Osteoblast (primary cell): ENCODE measurements at regions not wholly inside any gene's neighbourhood (a gene's known extent, or its start where the extent isn't known, plus 50 kb on each side); places are given as distances from the start of the nearest gene placed in this dataset.
A peak's percentile ranks its signal among the peaks of the same experiment; 100 is the strongest.

Source experiments
- DNase-seq: peaks from one replicate; pipeline ENCODE4 v3.0.0; 2011; ENCODE audit warnings: low spot score, mixed read lengths; ENCODE audit not compliant: insufficient read length; ENCODE audit errors: missing footprints
- H2AFZ ChIP-seq: 2 replicates; pipeline ENCODE4 v1.6.0; 2011; ENCODE audit warnings: mild to moderate bottlenecking, low read length
- H3K27ac ChIP-seq: 2 replicates; pipeline ENCODE4 v1.5.1; 2011; ENCODE audit warnings: mild to moderate bottlenecking, low read depth, low read length, moderate library complexity
- H3K27me3 ChIP-seq: 2 replicates; pipeline ENCODE4 v1.6.0; 2012; ENCODE audit warnings: mild to moderate bottlenecking, control low read depth, inconsistent platforms, low read length, moderate library complexity; ENCODE audit not compliant: insufficient read depth
- H3K36me3 ChIP-seq: 2 replicates; pipeline ENCODE4 v1.5.1; 2011; ENCODE audit warnings: mild to moderate bottlenecking, low read length, control low read depth, moderate library complexity; ENCODE audit not compliant: insufficient read depth
- H3K4me1 ChIP-seq: 2 replicates; pipeline ENCODE4 v1.5.1; 2011; ENCODE audit warnings: mild to moderate bottlenecking, low read length, control low read depth, moderate library complexity; ENCODE audit not compliant: insufficient read depth
- H3K4me2 ChIP-seq: 2 replicates; pipeline ENCODE4 v1.6.0; 2011; ENCODE audit warnings: mild to moderate bottlenecking, low read length; ENCODE audit not compliant: insufficient read depth
- H3K4me3 ChIP-seq: fragments of 200-600 bp; sonication (generic); 3 replicates; pipeline ENCODE4 v1.5.1; 2012; ENCODE audit warnings: mild to moderate bottlenecking, low read length, inconsistent platforms; ENCODE audit not compliant: insufficient read depth
- H3K79me2 ChIP-seq: 2 replicates; pipeline ENCODE4 v1.6.0; 2012; ENCODE audit warnings: mild to moderate bottlenecking, low read length, control low read depth, inconsistent platforms; ENCODE audit not compliant: insufficient read depth
- H3K9me3 ChIP-seq: 2 replicates; pipeline ENCODE4 v1.5.1; 2011; ENCODE audit warnings: low read depth, low read length, control low read depth
- H4K20me1 ChIP-seq: 2 replicates; pipeline ENCODE4 v1.6.0; 2012; ENCODE audit warnings: mild to moderate bottlenecking, low read length, control low read depth; ENCODE audit not compliant: insufficient read depth
- CTCF ChIP-seq: IDR thresholded peaks from 2 replicates; pipeline ENCODE4 v1.5.1; 2011; ENCODE audit warnings: mild to moderate bottlenecking, low read depth, low read length, moderate library complexity; ENCODE audit errors: extremely low read depth

DNA sequence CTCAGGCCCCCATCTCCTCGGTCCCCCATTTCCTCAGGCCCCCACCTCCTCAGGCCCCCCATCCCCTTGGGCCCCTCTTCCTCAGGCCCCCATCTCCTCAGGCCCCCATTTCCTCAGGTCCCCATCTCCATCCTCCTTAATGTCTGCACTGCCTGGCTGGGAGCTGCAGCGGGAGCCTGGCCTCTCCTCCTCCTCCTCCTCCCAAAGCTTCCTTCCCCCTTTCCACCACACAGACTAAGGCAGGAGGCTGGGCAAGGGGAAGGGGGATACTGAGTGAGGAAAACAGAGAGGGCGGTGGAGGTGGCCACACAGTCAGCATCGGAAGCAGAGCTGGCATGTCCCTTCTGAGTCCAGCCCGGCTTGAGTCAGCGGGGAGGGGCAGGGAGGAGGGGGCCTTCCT is 122.6 kb upstream of the RPS6KA2 start:
- Histone ChIP-seq H3K4me1 (no peaks in the 10 kb centered on the region), H3K4me2 (no peak overlapping the region), H3K27me3 (no peaks in the 10 kb centered on the region), H3K9me3 (no peaks in the 10 kb centered on the region), H3K79me2 (no peaks in the 10 kb centered on the region), H3K4me3 (no peak overlapping the region), H2AFZ (no peak overlapping the region), H3K36me3 (no peaks in the 10 kb centered on the region), H3K27ac (no peak overlapping the region), H4K20me1 (no peaks in the 10 kb centered on the region)
- no peak for DNase-seq
- no peak for TF ChIP-seq CTCF

GRCh38 chr6:166747644-166748595 is 120.9 kb upstream of the RPS6KA2 start:
- no peak overlapping the region for H2AFZ ChIP-seq
- H3K36me3 ChIP-seq = no peaks in the 10 kb centered on the region
- no peaks in the 10 kb centered on the region for H3K9me3 ChIP-seq
- peak; percentile 80 for DNase-seq
- no peaks in the 10 kb centered on the region for H3K4me1 ChIP-seq
- H3K79me2 ChIP-seq = no peaks in the 10 kb centered on the region
- no peak overlapping the region for H3K4me2 ChIP-seq
- no peak overlapping the region for H3K27ac ChIP-seq
- no peaks in the 10 kb centered on the region for H4K20me1 ChIP-seq
- H3K27me3 ChIP-seq = no peaks in the 10 kb centered on the region
- H3K4me3 ChIP-seq = no peak overlapping the region
- no peak for TF ChIP-seq CTCF

- no peak overlapping the region for H2AFZ ChIP-seq
- no peak for TF ChIP-seq CTCF
- no peaks in the 10 kb centered on the region for H3K79me2 ChIP-seq
- no peak overlapping the region for H3K27ac ChIP-seq
- no peaks in the 10 kb centered on the region for H4K20me1 ChIP-seq
- H3K4me3 ChIP-seq = no peak overlapping the region
- no peaks in the 10 kb centered on the region for H3K36me3 ChIP-seq
- no peak for DNase-seq
- no peaks in the 10 kb centered on the region for H3K27me3 ChIP-seq
- no peaks in the 10 kb centered on the region for H3K9me3 ChIP-seq
- no peak overlapping the region for H3K4me2 ChIP-seq
- H3K4me1 ChIP-seq = no peaks in the 10 kb centered on the region
Measured at GRCh38 chr6:166745801-166746668, 119.0 kb upstream of the RPS6KA2 start.
